ENCODE measurements at regions not wholly inside any gene's neighbourhood (a gene's known extent, or its start where the extent isn't known, plus 50 kb on each side); places are given as distances from the start of the nearest gene placed in this dataset.

DNA sequence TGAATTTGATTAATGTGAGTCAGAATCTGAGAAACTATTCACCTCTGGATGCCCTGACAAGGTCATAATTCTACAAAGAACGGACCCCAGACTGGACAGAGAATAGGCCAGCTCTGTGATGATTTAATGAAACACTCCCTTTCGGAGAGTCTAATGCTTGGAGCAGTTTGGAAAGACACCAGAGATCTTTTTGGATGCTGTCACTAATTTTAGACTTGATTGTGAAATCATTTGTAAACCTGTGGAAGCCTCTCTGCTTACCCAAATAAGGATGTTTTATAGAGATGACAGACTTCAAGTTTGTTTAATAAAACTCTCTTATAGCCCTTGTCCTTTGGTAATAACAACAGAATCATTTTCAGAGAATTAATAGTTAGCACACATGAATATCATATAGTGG, 83.5 kb downstream of the MYL12B start:
- TF ChIP-seq, protein P1, sequence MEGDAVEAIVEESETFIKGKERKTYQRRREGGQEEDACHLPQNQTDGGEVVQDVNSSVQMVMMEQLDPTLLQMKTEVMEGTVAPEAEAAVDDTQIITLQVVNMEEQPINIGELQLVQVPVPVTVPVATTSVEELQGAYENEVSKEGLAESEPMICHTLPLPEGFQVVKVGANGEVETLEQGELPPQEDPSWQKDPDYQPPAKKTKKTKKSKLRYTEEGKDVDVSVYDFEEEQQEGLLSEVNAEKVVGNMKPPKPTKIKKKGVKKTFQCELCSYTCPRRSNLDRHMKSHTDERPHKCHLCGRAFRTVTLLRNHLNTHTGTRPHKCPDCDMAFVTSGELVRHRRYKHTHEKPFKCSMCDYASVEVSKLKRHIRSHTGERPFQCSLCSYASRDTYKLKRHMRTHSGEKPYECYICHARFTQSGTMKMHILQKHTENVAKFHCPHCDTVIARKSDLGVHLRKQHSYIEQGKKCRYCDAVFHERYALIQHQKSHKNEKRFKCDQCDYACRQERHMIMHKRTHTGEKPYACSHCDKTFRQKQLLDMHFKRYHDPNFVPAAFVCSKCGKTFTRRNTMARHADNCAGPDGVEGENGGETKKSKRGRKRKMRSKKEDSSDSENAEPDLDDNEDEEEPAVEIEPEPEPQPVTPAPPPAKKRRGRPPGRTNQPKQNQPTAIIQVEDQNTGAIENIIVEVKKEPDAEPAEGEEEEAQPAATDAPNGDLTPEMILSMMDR (conservative IDR thresholded peaks at IDR 0.05) = no peak
- no peak for TF ChIP-seq EZH2 (IDR thresholded peaks at IDR 0.05; ENCODE audit: low read depth)

Data from PC-9 (cell line).